ENCODE measurements at regions not wholly inside any gene's neighbourhood (a gene's known extent, or its start where the extent isn't known, plus 50 kb on each side); places are given as distances from the start of the nearest gene placed in this dataset.

DNA sequence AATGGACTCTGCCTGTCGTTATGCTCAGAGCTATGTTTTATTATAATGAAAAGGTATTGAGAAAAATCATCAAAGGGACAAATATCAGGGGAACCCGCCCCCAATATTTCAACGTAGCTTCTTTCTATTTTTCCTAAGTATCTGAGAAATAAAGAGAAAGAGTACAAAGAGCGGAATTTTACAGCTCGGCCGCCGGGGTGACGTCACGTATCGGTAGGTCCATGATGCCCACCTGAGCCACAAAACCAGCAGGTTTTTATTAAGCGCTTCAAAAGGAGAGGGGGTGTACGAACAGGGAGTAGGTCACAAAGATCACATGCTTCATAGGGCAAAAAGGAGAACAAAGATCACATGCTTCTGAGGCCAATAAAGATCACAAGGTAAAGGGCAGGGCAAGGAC lies 281.6 kb upstream of the POM121L12 start:
- Mint-ChIP-seq H3K27me3 (no peaks in the 10 kb centered on the region), H3K36me3 (ENCODE audit: low read depth) (no peaks in the 10 kb centered on the region), H3K27ac (no peak overlapping the region), H3K9me3 (peaks cover 11% of the 10 kb centered on the region), H3K4me1 (ENCODE audit: low read depth) (no peaks in the 10 kb centered on the region), H3K4me3 (no peak overlapping the region)
- DNase-seq: no peak
- Histone ChIP-seq H3K27ac (ENCODE audit: low read depth in 1 of 2, low read length in 2 of 2) (no peak overlapping the region), H3K4me1 (ENCODE audit: insufficient read depth, low read length) (no peaks in the 10 kb centered on the region), H3K4me3 (ENCODE audit: low read length) (no peak overlapping the region), H3K27me3 (ENCODE audit: control insufficient read depth in 1 of 2, insufficient read depth in 2 of 2, low read length in 2 of 2) (no peaks in the 10 kb centered on the region), H3K36me3 (ENCODE audit: insufficient read depth, low read length) (no peaks in the 10 kb centered on the region), H3K9me3 (ENCODE audit: control insufficient read depth in 1 of 2, insufficient read depth in 1 of 2, low read length in 2 of 2) (peaks cover 0 to 5% of the 10 kb centered on the region in 2 experiments)
- ATAC-seq (ENCODE audit: poor library complexity): no peak
- CTCF ChIA-PET: no interaction called here
- TF ChIP-seq, protein P1, sequence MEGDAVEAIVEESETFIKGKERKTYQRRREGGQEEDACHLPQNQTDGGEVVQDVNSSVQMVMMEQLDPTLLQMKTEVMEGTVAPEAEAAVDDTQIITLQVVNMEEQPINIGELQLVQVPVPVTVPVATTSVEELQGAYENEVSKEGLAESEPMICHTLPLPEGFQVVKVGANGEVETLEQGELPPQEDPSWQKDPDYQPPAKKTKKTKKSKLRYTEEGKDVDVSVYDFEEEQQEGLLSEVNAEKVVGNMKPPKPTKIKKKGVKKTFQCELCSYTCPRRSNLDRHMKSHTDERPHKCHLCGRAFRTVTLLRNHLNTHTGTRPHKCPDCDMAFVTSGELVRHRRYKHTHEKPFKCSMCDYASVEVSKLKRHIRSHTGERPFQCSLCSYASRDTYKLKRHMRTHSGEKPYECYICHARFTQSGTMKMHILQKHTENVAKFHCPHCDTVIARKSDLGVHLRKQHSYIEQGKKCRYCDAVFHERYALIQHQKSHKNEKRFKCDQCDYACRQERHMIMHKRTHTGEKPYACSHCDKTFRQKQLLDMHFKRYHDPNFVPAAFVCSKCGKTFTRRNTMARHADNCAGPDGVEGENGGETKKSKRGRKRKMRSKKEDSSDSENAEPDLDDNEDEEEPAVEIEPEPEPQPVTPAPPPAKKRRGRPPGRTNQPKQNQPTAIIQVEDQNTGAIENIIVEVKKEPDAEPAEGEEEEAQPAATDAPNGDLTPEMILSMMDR (IDR thresholded peaks at IDR 0.05): no peak
- POLR2A ChIA-PET: no interaction called here
- intact Hi-C loops (cut with DNase I, micrococcal nuclease): no loop called here

DNA sequence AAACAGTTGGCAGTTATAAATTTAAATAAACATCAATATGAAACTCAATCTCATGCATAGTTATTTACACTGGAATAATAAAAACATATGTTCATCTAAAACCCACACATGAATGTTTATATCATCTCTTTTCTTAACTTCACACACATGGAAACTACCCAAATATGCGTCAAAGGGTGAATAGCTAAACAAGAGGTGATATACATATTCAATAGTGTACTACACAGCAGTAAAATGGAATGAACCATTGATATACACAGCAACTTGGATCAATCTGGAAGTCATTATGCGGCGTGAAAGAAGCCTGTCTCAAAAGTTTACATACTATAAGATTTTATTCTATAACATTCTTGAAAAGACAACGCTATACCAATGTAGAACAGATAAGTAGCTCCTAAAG lies 282.5 kb upstream of the POM121L12 start:
- H3K4me3 Mint-ChIP-seq: no peak overlapping the region
- POLR2A ChIA-PET: no interaction called here
- intact Hi-C loops (cut with DNase I, micrococcal nuclease): no loop called here

DNA sequence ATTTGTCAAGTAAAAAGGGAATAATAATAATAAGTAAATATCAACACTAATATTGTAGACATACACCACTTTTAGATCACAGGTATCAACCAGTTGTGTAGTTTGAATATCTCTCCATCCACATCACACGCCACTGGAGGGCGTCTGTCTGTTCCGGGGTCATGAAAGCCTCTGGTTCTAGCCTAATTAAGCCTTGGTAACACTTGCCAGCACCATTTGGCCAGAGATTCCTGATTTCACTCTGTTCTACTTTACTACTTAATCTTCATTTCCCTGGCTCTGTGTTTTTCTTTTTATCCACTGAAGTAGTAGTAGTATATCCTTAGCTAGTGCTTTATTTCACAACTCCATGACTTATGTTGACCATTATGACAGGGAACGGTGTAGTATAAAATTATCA lies 285.6 kb upstream of the POM121L12 start:
- Mint-ChIP-seq H3K4me1 (ENCODE audit: low read depth) (no peaks in the 10 kb centered on the region), H3K27me3 (no peaks in the 10 kb centered on the region), H3K9me3 (peaks cover 7% of the 10 kb centered on the region), H3K36me3 (ENCODE audit: low read depth) (no peaks in the 10 kb centered on the region), H3K4me3 (no peak overlapping the region), H3K27ac (no peak overlapping the region)
- intact Hi-C loops (cut with DNase I, micrococcal nuclease): no loop called here
- no peak overlapping the region for H3K4me3 ChIP-seq (ENCODE audit: low read length)
- H3K36me3 ChIP-seq (ENCODE audit: insufficient read depth, low read length): no peaks in the 10 kb centered on the region
- no peak for DNase-seq
- ATAC-seq (ENCODE audit: poor library complexity): no peak
- TF ChIP-seq, protein P1 (IDR thresholded peaks at IDR 0.05): no peak
- no peaks in the 10 kb centered on the region for H3K4me1 ChIP-seq (ENCODE audit: insufficient read depth, low read length)
- H3K9me3 ChIP-seq (ENCODE audit: control insufficient read depth in 1 of 2, insufficient read depth in 1 of 2, low read length in 2 of 2): peaks cover 3 to 4% of the 10 kb centered on the region in 2 experiments
- ChIA-PET CTCF (no interaction called here), POLR2A (no interaction called here)
- no peak overlapping the region for H3K27ac ChIP-seq (ENCODE audit: low read depth in 1 of 2, low read length in 2 of 2)
- H3K27me3 ChIP-seq (ENCODE audit: control insufficient read depth in 1 of 2, insufficient read depth in 2 of 2, low read length in 2 of 2): no peaks in the 10 kb centered on the region

More for the DNA sequence above, 282.5 kb upstream of the POM121L12 start:
- H3K9me3 Mint-ChIP-seq: peaks cover 11% of the 10 kb centered on the region
- H3K27ac Mint-ChIP-seq: no peak overlapping the region
- H3K27me3 Mint-ChIP-seq: no peaks in the 10 kb centered on the region
- CTCF ChIA-PET: no interaction called here
- H3K36me3 ChIP-seq (ENCODE audit: insufficient read depth, low read length): no peaks in the 10 kb centered on the region
- no peaks in the 10 kb centered on the region for H3K4me1 Mint-ChIP-seq (ENCODE audit: low read depth)
- no peaks in the 10 kb centered on the region for H3K27me3 ChIP-seq (ENCODE audit: control insufficient read depth in 1 of 2, insufficient read depth in 2 of 2, low read length in 2 of 2)
- H3K4me3 ChIP-seq (ENCODE audit: low read length): no peak overlapping the region
- ATAC-seq (ENCODE audit: poor library complexity): no peak
- DNase-seq: no peak
- no peaks in the 10 kb centered on the region for H3K4me1 ChIP-seq (ENCODE audit: insufficient read depth, low read length)
- no peaks in the 10 kb centered on the region for H3K36me3 Mint-ChIP-seq (ENCODE audit: low read depth)
- H3K9me3 ChIP-seq (ENCODE audit: control insufficient read depth in 1 of 2, insufficient read depth in 1 of 2, low read length in 2 of 2): peaks cover 0 to 5% of the 10 kb centered on the region in 2 experiments
- TF ChIP-seq, protein P1 (IDR thresholded peaks at IDR 0.05): no peak
- no peak overlapping the region for H3K27ac ChIP-seq (ENCODE audit: low read depth in 1 of 2, low read length in 2 of 2)

Data from CD4-positive, alpha-beta T cell (primary cell).